SU-DHL-6 (cell line): ENCODE measurements at regions not wholly inside any gene's neighbourhood (a gene's known extent, or its start where the extent isn't known, plus 50 kb on each side); places are given as distances from the start of the nearest gene placed in this dataset.

Source experiments
- CTCF ChIP-seq: fragments of 200-600 bp; sonication (generic); IDR thresholded peaks from one replicate; pipeline ENCODE4 v1.5.1; 2017; ENCODE audit warnings: antibody characterized with exemption, mild to moderate bottlenecking, low read length, moderate library complexity; ENCODE audit not compliant: insufficient read depth, poor library complexity, severe bottlenecking
- EZH2phosphoT487 ChIP-seq: fragments of 200-600 bp; sonication (generic), shearing (Covaris generic); conservative IDR thresholded peaks from 2 replicates; pipeline ENCODE4 v1.6.1; 2018; ENCODE audit warnings: mild to moderate bottlenecking, antibody characterized with exemption, low read length, moderate library complexity, mixed read lengths

GRCh38 chr12:85390266-85390665 is 110.2 kb downstream of the ALX1 start:
- TF ChIP-seq CTCF (no peak), EZH2phosphoT487 (no peak)
